HEK293 (cell line): ENCODE measurements at regions not wholly inside any gene's neighbourhood (a gene's known extent, or its start where the extent isn't known, plus 50 kb on each side); places are given as distances from the start of the nearest gene placed in this dataset.

Experiments
- CTCF ChIA-PET: fragments of 350-600 bp; formaldehyde crosslinking; extraction: SDS; loops from one replicate; lab custom pipeline; 2021; ENCODE audit warnings: antibody characterized with exemption; lab: Yijun Ruan, JAX
- POLR2A ChIA-PET: fragments of 300-600 bp; formaldehyde crosslinking; extraction: SDS; loops from one replicate; lab custom pipeline; 2020; ENCODE audit warnings: antibody characterized with exemption, inconsistent platforms; lab: Yijun Ruan, JAX
- H3K27ac ChIP-seq: fragments of 200-500 bp; sonication (Bioruptor generic); 2 replicates; pipeline ENCODE4 v1.5.1; 2014; ENCODE audit warnings: low read depth, low read length, control low read depth, inconsistent platforms; ENCODE audit errors: extremely low read depth
- H3K36me3 ChIP-seq, 2 experiments: fragments of 200-500 bp in 1 of 2; sonication (Bioruptor generic) in 1 of 2; 1 replicate in 1 of 2; 2 replicates in 1 of 2; pipeline ENCODE4 v1.5.1; 2014 to 2017; ENCODE audit warnings: inconsistent platforms in 2 of 2, low read length in 2 of 2; ENCODE audit not compliant: control insufficient read depth in 2 of 2, insufficient read depth in 1 of 2
- H3K4me1 ChIP-seq: fragments of 200-500 bp; sonication (Bioruptor generic); 2 replicates; pipeline ENCODE4 v1.5.1; 2014; ENCODE audit warnings: mild to moderate bottlenecking, low read length, inconsistent platforms; ENCODE audit not compliant: control insufficient read depth, insufficient read depth
- H3K4me3 ChIP-seq: 2 replicates; pipeline ENCODE4 v1.5.1; 2011; ENCODE audit warnings: low read depth, mild to moderate bottlenecking, control low read depth, low read length, moderate library complexity
- H3K9me3 ChIP-seq: fragments of 200-500 bp; sonication (Bioruptor generic); 2 replicates; pipeline ENCODE4 v1.5.1; 2014; ENCODE audit warnings: low read depth, low read length, inconsistent platforms; ENCODE audit not compliant: control insufficient read depth, insufficient read depth
- EGR2 ChIP-seq: fragments of 450-650 bp; formaldehyde crosslinking; IDR thresholded peaks from 2 replicates; pipeline ENCODE4 v1.5.1; 2016; ENCODE audit warnings: low read depth, missing biosample characterization, missing genetic modification characterization
- GLI2 ChIP-seq: fragments of 450-650 bp; formaldehyde crosslinking; IDR thresholded peaks from 2 replicates; pipeline ENCODE4; 2017; ENCODE audit warnings: missing biosample characterization, missing genetic modification characterization, low read depth, borderline replicate concordance
- GLI4 ChIP-seq: fragments of 450-650 bp; formaldehyde crosslinking; IDR thresholded peaks from 2 replicates; pipeline ENCODE4 v1.5.1; 2016; ENCODE audit warnings: missing biosample characterization, missing genetic modification characterization
- HOXC10 ChIP-seq: sonication (generic); formaldehyde crosslinking; IDR thresholded peaks from 2 replicates; pipeline ENCODE4 v1.8.1; 2023; ENCODE audit warnings: mild to moderate bottlenecking, missing genetic modification reagents
- KLF17 ChIP-seq: fragments of 450-650 bp; formaldehyde crosslinking; IDR thresholded peaks from 2 replicates; pipeline ENCODE4 v1.5.1; 2016; ENCODE audit warnings: missing biosample characterization, missing genetic modification characterization
- KLF7 ChIP-seq: fragments of 450-650 bp; formaldehyde crosslinking; IDR thresholded peaks from 2 replicates; pipeline ENCODE4 v1.5.1; 2016; ENCODE audit warnings: missing biosample characterization, missing genetic modification characterization, borderline replicate concordance
- ZBTB20 ChIP-seq: fragments of 450-650 bp; formaldehyde crosslinking; IDR thresholded peaks from 2 replicates; pipeline ENCODE4 v1.5.1; 2016; ENCODE audit warnings: missing biosample characterization, missing genetic modification characterization
- ZBTB48 ChIP-seq: fragments of 450-650 bp; formaldehyde crosslinking; IDR thresholded peaks from 2 replicates; pipeline ENCODE4 v1.5.1; 2016; ENCODE audit warnings: missing biosample characterization, missing genetic modification characterization
- ZFHX2 ChIP-seq: fragments of 450-650 bp; formaldehyde crosslinking; conservative IDR thresholded peaks from 2 replicates; pipeline ENCODE4 v1.5.1; 2016; ENCODE audit warnings: missing biosample characterization, missing genetic modification characterization
- ZFP3 ChIP-seq: fragments of 450-650 bp; formaldehyde crosslinking; IDR thresholded peaks from 2 replicates; pipeline ENCODE4 v1.5.1; 2016; ENCODE audit warnings: low read depth, missing biosample characterization, missing genetic modification characterization
- ZNF518A ChIP-seq: fragments of 450-650 bp; formaldehyde crosslinking; conservative IDR thresholded peaks from 2 replicates; pipeline ENCODE4 v1.5.1; 2016; ENCODE audit warnings: low read depth, missing biosample characterization, missing genetic modification characterization
- ZNF549 ChIP-seq: fragments of 450-650 bp; IDR thresholded peaks from 2 replicates; pipeline ENCODE4 v1.5.1; 2018; ENCODE audit warnings: missing biosample characterization, missing genetic modification characterization, mild to moderate bottlenecking, inconsistent platforms, moderate library complexity
- ZNF768 ChIP-seq: fragments of 450-650 bp; formaldehyde crosslinking; IDR thresholded peaks from 2 replicates; pipeline ENCODE4 v1.5.1; 2018; ENCODE audit warnings: missing biosample characterization, mild to moderate bottlenecking, missing genetic modification characterization
- ZNF777 ChIP-seq: fragments of 450-650 bp; formaldehyde crosslinking; IDR thresholded peaks from 2 replicates; pipeline ENCODE4 v1.5.1; 2017; ENCODE audit warnings: missing biosample characterization, missing genetic modification characterization, borderline replicate concordance
- ZSCAN30 ChIP-seq: fragments of 450-650 bp; IDR thresholded peaks from 2 replicates; pipeline ENCODE4 v1.5.1; 2018; ENCODE audit warnings: missing biosample characterization, mild to moderate bottlenecking, missing genetic modification characterization, moderate library complexity

- Histone ChIP-seq H3K4me1 (no peaks in the 10 kb centered on the region), H3K36me3 (no peaks in the 10 kb centered on the region)
- CTCF ChIA-PET: no interaction called here
These were observed 107.8 kb upstream of the NR4A3 start for GRCh38 chr9:99713838-99714306.

GRCh38 chr9:99718631-99719030 lies 103.1 kb upstream of the NR4A3 start:
- H3K27ac ChIP-seq: no peak overlapping the region
- no peak overlapping the region for H3K4me3 ChIP-seq
- TF ChIP-seq HOXC10 (CRISPR knock-in tag) (no peak), ZNF549 (tag by site-specific recombination) (no peak), ZFHX2 (tag by site-specific recombination) (no peak)
- ChIA-PET CTCF (no interaction called here), POLR2A (no interaction called here)
- no peaks in the 10 kb centered on the region for H3K9me3 ChIP-seq
- no peaks in the 10 kb centered on the region for H3K4me1 ChIP-seq
- H3K36me3 ChIP-seq: no peaks in the 10 kb centered on the region

More at GRCh38 chr9:99713838-99714306, 107.8 kb upstream of the NR4A3 start:
- POLR2A ChIA-PET: no interaction called here
- H3K27ac ChIP-seq: no peak overlapping the region
- TF ChIP-seq ZBTB20 (tag by site-specific recombination) (no peak), KLF7 (no peak)
- TF ChIP-seq, all 188 proteins: peak for 0
- no peak overlapping the region for H3K4me3 ChIP-seq
- no peaks in the 10 kb centered on the region for H3K9me3 ChIP-seq

- Histone ChIP-seq H3K9me3 (no peaks in the 10 kb centered on the region), H3K36me3 (no peaks in the 10 kb centered on the region), H3K4me3 (no peak overlapping the region)
- POLR2A ChIA-PET: no interaction called here
- no peak for TF ChIP-seq KLF17 (tag by site-specific recombination)
- TF ChIP-seq GLI2 (tag by site-specific recombination): no peak
- TF ChIP-seq ZFP3 (tag by site-specific recombination): no peak
- TF ChIP-seq EGR2 (tag by site-specific recombination): no peak
- TF ChIP-seq ZBTB48: no peak
- TF ChIP-seq ZSCAN30 (tag by site-specific recombination): no peak
- no peak for TF ChIP-seq ZNF518A (tag by site-specific recombination)
- no peak for TF ChIP-seq ZNF768 (tag by site-specific recombination)
- no peak for TF ChIP-seq GLI4 (tag by site-specific recombination)
- no peak for TF ChIP-seq ZNF777
- TF ChIP-seq, all 188 proteins: peak for 0
- no peaks in the 10 kb centered on the region for H3K4me1 ChIP-seq
- CTCF ChIA-PET: no interaction called here
- no peak overlapping the region for H3K27ac ChIP-seq
These were observed 101.1 kb upstream of the NR4A3 start for GRCh38 chr9:99720455-99721050.
